Hepatocyte (in vitro differentiated cells): ENCODE measurements at regions not wholly inside any gene's neighbourhood (a gene's known extent, or its start where the extent isn't known, plus 50 kb on each side); places are given as distances from the start of the nearest gene placed in this dataset.

Source experiments
- DNase-seq: peaks from one replicate; pipeline ENCODE4 v3.0.0-alpha.2; 2016; ENCODE audit warnings: low spot score
- H2AFZ ChIP-seq: fragments of 200-600 bp; sonication (generic); 2 replicates; pipeline ENCODE4 v1.6.0; 2016; ENCODE audit warnings: antibody characterized with exemption, mild to moderate bottlenecking
- H3K27ac ChIP-seq: fragments of 200-600 bp; sonication (generic); 2 replicates; pipeline ENCODE4 v1.5.1; 2016; ENCODE audit warnings: mild to moderate bottlenecking
- H3K27me3 ChIP-seq: fragments of 200-600 bp; sonication (generic); 2 replicates; pipeline ENCODE4 v1.6.1; 2016
- H3K36me3 ChIP-seq: fragments of 200-600 bp; sonication (generic); replicated peaks from 2 replicates; pipeline ENCODE4 v1.5.1; 2016; ENCODE audit warnings: low read depth; ENCODE audit not compliant: insufficient read depth
- H3K4me1 ChIP-seq: fragments of 200-600 bp; sonication (generic); 2 replicates; pipeline ENCODE4 v1.5.1; 2016; ENCODE audit warnings: mild to moderate bottlenecking, moderate library complexity; ENCODE audit not compliant: insufficient read depth
- H3K4me2 ChIP-seq: fragments of 200-600 bp; sonication (generic); 2 replicates; pipeline ENCODE4 v1.6.0; 2016
- H3K4me3 ChIP-seq: fragments of 200-600 bp; sonication (generic); 2 replicates; pipeline ENCODE4 v1.5.1; 2016; ENCODE audit warnings: mild to moderate bottlenecking
- H3K79me2 ChIP-seq: fragments of 200-600 bp; sonication (generic); 2 replicates; pipeline ENCODE4 v1.6.0; 2017; ENCODE audit warnings: mild to moderate bottlenecking
- H3K9me2 ChIP-seq: fragments of 200-600 bp; sonication (generic); replicated peaks from 2 replicates; pipeline ENCODE4 v1.6.0; 2017; ENCODE audit warnings: mild to moderate bottlenecking; ENCODE audit not compliant: insufficient read depth
- H3K9me3 ChIP-seq: fragments of 200-600 bp; sonication (generic); 2 replicates; pipeline ENCODE4 v1.5.1; 2016; ENCODE audit warnings: low read depth, mild to moderate bottlenecking
- H4K20me1 ChIP-seq: fragments of 200-600 bp; sonication (generic); 2 replicates; pipeline ENCODE4 v1.6.0; 2016; ENCODE audit warnings: mild to moderate bottlenecking; ENCODE audit not compliant: insufficient read depth, poor library complexity, severe bottlenecking
- EZH2 ChIP-seq: fragments of 200-600 bp; sonication (generic); IDR thresholded peaks from 2 replicates; pipeline ENCODE4 v1.6.1; 2016; ENCODE audit warnings: antibody characterized with exemption, mild to moderate bottlenecking, borderline replicate concordance
- EZH2phosphoT487 ChIP-seq: fragments of 200-600 bp; sonication (generic); IDR thresholded peaks from one replicate; pipeline ENCODE4 v1.6.1; 2018; ENCODE audit warnings: antibody characterized with exemption, mild to moderate bottlenecking, low read depth, moderate library complexity; ENCODE audit not compliant: unreplicated experiment, severe bottlenecking
- WGBS: methylation state at CpG from one replicate; pipeline ENCODE4 v1.1.6; 2016; ENCODE audit warnings: low lambda C conversion rate; ENCODE audit errors: missing lambda C conversion rate; 5-methylcytosine and 5-hydroxymethylcytosine counted together
- TF ChIP-seq, protein P1 (sequence below): fragments of 200-600 bp; sonication (generic); IDR thresholded peaks from 2 replicates; pipeline ENCODE4 v1.5.1; 2016; ENCODE audit warnings: antibody characterized with exemption, mild to moderate bottlenecking; ENCODE audit not compliant: poor library complexity

DNA sequence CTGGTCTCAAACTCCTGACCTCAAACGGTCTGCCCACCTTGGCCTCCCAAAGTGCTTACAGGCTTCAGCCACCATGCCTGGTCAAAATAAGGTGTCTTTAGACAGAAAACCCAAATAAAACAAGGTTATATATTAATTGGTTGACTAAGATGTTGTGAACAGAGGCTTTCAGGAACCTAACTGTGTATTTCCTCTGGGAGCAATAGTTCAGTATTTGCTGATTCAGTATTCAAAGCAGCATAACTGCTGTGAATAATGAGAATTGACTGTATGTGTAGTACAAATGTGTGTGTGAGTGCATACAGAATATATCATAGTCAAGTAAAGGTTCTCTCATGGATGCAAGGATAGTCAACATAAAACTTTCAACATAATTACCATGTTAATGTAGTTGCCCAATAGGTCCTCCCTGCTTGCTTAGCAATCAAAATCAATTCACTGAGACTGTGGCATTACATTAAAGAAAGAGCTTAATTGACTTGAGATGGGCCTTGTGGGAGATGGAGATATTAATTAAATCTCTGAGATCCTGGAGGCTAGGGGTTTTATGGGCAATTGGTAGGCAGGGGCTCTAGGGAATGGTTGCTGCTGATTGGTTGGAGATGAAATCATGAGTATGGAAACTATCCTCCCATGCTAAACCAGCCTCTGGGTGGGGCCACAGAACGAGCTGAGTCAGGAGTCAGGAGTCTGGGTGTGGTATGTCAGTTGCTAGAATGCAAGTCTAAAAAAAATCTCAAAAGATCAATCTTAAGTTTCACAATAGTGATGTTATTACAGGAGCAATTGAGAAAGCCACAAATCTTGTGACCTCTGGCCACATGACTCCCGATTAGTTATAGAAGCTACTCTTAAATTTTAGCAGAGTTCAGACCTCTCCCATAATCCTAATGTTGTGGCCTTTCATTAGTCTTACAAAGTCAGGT is 162.7 kb downstream of the AKR1D1 start:
- H3K27ac ChIP-seq, result no peak overlapping the region
- 71% methylated on average over 3 of the region's 3 CpGs for WGBS
- no peaks in the 10 kb centered on the region for H4K20me1 ChIP-seq
- peaks cover 6% of the 10 kb centered on the region for H3K4me1 ChIP-seq
- no peak for DNase-seq
- no peak overlapping the region for H2AFZ ChIP-seq
- TF ChIP-seq EZH2, result no peak
- TF ChIP-seq, protein P1, sequence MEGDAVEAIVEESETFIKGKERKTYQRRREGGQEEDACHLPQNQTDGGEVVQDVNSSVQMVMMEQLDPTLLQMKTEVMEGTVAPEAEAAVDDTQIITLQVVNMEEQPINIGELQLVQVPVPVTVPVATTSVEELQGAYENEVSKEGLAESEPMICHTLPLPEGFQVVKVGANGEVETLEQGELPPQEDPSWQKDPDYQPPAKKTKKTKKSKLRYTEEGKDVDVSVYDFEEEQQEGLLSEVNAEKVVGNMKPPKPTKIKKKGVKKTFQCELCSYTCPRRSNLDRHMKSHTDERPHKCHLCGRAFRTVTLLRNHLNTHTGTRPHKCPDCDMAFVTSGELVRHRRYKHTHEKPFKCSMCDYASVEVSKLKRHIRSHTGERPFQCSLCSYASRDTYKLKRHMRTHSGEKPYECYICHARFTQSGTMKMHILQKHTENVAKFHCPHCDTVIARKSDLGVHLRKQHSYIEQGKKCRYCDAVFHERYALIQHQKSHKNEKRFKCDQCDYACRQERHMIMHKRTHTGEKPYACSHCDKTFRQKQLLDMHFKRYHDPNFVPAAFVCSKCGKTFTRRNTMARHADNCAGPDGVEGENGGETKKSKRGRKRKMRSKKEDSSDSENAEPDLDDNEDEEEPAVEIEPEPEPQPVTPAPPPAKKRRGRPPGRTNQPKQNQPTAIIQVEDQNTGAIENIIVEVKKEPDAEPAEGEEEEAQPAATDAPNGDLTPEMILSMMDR, result no peak
- H3K36me3 ChIP-seq, result no peaks in the 10 kb centered on the region
- H3K4me2 ChIP-seq, result no peak overlapping the region
- no peaks in the 10 kb centered on the region for H3K79me2 ChIP-seq
- H3K4me3 ChIP-seq, result no peak overlapping the region
- no peaks in the 10 kb centered on the region for H3K9me2 ChIP-seq
- H3K27me3 ChIP-seq, result no peaks in the 10 kb centered on the region
- H3K9me3 ChIP-seq, result no peaks in the 10 kb centered on the region

DNA sequence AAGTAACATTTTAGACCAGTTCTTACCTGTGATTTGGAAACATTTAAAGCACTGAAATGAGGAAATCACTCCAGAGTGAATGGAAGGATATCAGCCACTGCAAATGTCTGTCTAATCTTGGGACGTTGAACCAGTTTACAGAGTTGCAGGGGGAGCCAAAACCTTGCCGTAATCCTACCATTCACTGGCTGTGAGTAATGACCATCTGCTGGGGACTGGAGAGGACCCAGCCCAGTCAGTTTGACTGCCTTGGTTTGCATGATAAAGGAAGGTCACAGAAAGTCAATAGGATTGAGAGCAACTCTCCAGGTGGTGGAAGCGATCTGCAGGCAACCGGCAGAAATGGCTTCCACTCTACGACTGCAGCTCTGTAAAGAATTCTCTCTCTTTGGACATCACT is 167.2 kb downstream of the AKR1D1 start:
- Histone ChIP-seq H3K79me2 (no peaks in the 10 kb centered on the region), H2AFZ (peak overlapping the region; percentile 43), H3K36me3 (no peaks in the 10 kb centered on the region), H3K4me2 (peak overlapping the region; percentile 43), H3K27me3 (no peaks in the 10 kb centered on the region), H4K20me1 (no peaks in the 10 kb centered on the region), H3K4me1 (peaks cover 23% of the 10 kb centered on the region), H3K9me2 (no peaks in the 10 kb centered on the region), H3K27ac (peak overlapping the region; percentile 77), H3K9me3 (no peaks in the 10 kb centered on the region), H3K4me3 (no peak overlapping the region)
- WGBS, result 18% methylated on average over 5 of the region's 5 CpGs
- TF ChIP-seq EZH2 (no peak), EZH2phosphoT487 (no peak)
- TF ChIP-seq, protein P1, result no peak
- DNase-seq, result peak; percentile 65

DNA sequence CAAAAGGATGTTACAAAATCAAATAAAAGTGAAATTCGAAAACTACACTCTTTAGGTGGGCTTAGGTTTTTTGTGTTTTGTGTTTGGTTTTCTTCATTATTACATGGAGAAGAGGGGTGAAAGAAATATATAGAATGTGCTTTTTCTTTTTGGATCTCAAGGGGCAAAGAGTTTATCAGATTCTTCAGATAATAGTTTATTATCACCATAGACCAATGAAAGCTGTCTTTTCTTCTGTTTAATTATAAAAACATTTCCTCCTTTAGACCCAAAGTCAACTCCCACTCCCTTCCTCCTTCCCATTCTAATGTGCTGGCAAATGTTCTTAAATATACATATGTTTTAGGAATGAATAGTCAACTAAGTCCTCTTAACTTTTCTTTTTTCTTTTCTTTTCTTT is 167.6 kb downstream of the AKR1D1 start:
- Histone ChIP-seq H3K4me2 (peak overlapping the region; percentile 43), H3K79me2 (no peaks in the 10 kb centered on the region), H3K4me3 (no peak overlapping the region), H3K27ac (peak overlapping the region; percentile 77), H3K27me3 (no peaks in the 10 kb centered on the region), H2AFZ (peak overlapping the region; percentile 43), H3K9me3 (no peaks in the 10 kb centered on the region), H3K9me2 (no peaks in the 10 kb centered on the region), H3K36me3 (no peaks in the 10 kb centered on the region), H4K20me1 (no peaks in the 10 kb centered on the region), H3K4me1 (peaks cover 23% of the 10 kb centered on the region)
- TF ChIP-seq, protein P1, result no peak
- TF ChIP-seq EZH2phosphoT487 (no peak), EZH2 (no peak)
- no peak for DNase-seq
- WGBS, result 43% methylated on average over 1 of the region's 1 CpG
